Activated effector memory CD4-positive, alpha-beta T cell treated with anti-CD3 and anti-CD28 coated beads, Interleukin-2, amount 50 U/mL, for 16 hours (primary cell): ENCODE measurements at regions not wholly inside any gene's neighbourhood (a gene's known extent, or its start where the extent isn't known, plus 50 kb on each side); places are given as distances from the start of the nearest gene placed in this dataset.

Experiments
- DNase-seq: peaks from one replicate; pipeline ENCODE4 v3.0.0-alpha.2; 2020

- DNase-seq, result no peak
Observed at GRCh38 chr14:95466506-95466905, 49.9 kb downstream of the SYNE3 start.

- DNase-seq, result no peak
Observed at GRCh38 chr14:95465936-95466335, 50.5 kb downstream of the SYNE3 start.

- no peak for DNase-seq
Observed at GRCh38 chr14:95465358-95465757, 51.1 kb downstream of the SYNE3 start.

GRCh38 chr14:95464514-95464913, 51.9 kb downstream of the SYNE3 start:
- no peak for DNase-seq

GRCh38 chr14:95464103-95464502, 52.3 kb downstream of the SYNE3 start:
- no peak for DNase-seq

GRCh38 chr14:95463171-95463901, 53.1 kb downstream of the SYNE3 start:
- peak; percentile 74 for DNase-seq

- no peak for DNase-seq
Observed at GRCh38 chr14:95462491-95462890, 54.0 kb downstream of the SYNE3 start.

- no peak for DNase-seq
Observed at GRCh38 chr14:95460647-95461478, 55.6 kb downstream of the SYNE3 start.

- DNase-seq, result no peak
Observed at GRCh38 chr14:95458906-95459305, 57.5 kb downstream of the SYNE3 start.

- no peak for DNase-seq
Observed at GRCh38 chr14:95458459-95458858, 58.0 kb downstream of the SYNE3 start.

GRCh38 chr14:95456281-95456680, 60.2 kb downstream of the SYNE3 start:
- no peak for DNase-seq

GRCh38 chr14:95455246-95455645, 61.2 kb downstream of the SYNE3 start:
- DNase-seq, result no peak

- no peak for DNase-seq
Observed at GRCh38 chr14:95453713-95453980, 62.8 kb downstream of the SYNE3 start.

- no peak for DNase-seq
Observed at GRCh38 chr14:95452893-95453712, 63.3 kb downstream of the SYNE3 start.

GRCh38 chr14:95452176-95452892, 64.1 kb downstream of the SYNE3 start:
- no peak for DNase-seq

GRCh38 chr14:95449131-95449530, 67.3 kb downstream of the SYNE3 start:
- no peak for DNase-seq

GRCh38 chr14:95446470-95446869, 70.0 kb downstream of the SYNE3 start:
- no peak for DNase-seq

- no peak for DNase-seq
Observed at GRCh38 chr14:95445676-95446075, 70.8 kb downstream of the SYNE3 start.

- DNase-seq, result no peak
Observed at GRCh38 chr14:95445161-95445560, 71.3 kb downstream of the SYNE3 start.

GRCh38 chr14:95444132-95445129, 72.0 kb downstream of the SYNE3 start:
- DNase-seq, result no peak

- DNase-seq, result peak; percentile 89
Observed at GRCh38 chr14:95442633-95443021, 73.8 kb downstream of the SYNE3 start.
